B cell (primary cell): ENCODE measurements at regions not wholly inside any gene's neighbourhood (a gene's known extent, or its start where the extent isn't known, plus 50 kb on each side); places are given as distances from the start of the nearest gene placed in this dataset.

Source experiments
- ATAC-seq: fragments of 200-7000 bp; cut with Tn5 transposase; one replicate; pipeline ENCODE4 v1.10.0; 2021; ENCODE audit warnings: low read depth, mild to moderate bottlenecking, moderate number of reproducible peaks, moderate library complexity
- CTCF ChIA-PET: fragments of 350-600 bp; sonication (Branson Sonifier 250); formaldehyde crosslinking; loops from one replicate; lab custom pipeline; 2021; ENCODE audit warnings: antibody characterized with exemption, inconsistent platforms; lab: Charles Lee
- POLR2A ChIA-PET: fragments of 350-600 bp; sonication (Branson Sonifier 250); formaldehyde crosslinking; loops from one replicate; lab custom pipeline; 2021; ENCODE audit warnings: antibody characterized with exemption; lab: Charles Lee
- DNase-seq: peaks from one replicate; pipeline ENCODE4 v3.0.0; 2013
- H2AFZ ChIP-seq: 2 replicates; pipeline ENCODE4 v1.6.1; 2012; ENCODE audit warnings: mild to moderate bottlenecking, low read depth, low read length; ENCODE audit not compliant: insufficient read depth, poor library complexity, severe bottlenecking
- H3K27ac ChIP-seq, 2 donors: 1 replicate in 1 of 2; 2 replicates in 1 of 2; pipeline ENCODE4 v1.5.1; 2012 to 2013; ENCODE audit warnings: low read length in 2 of 2, mild to moderate bottlenecking in 2 of 2, moderate library complexity in 1 of 2
- H3K27me3 ChIP-seq, 4 experiments: fragments of 200-600 bp in 1 of 4; sonication (generic) in 1 of 4; replicated peaks in 1 of 4; 1 replicate in 2 of 4; 2 replicates in 2 of 4; pipeline versions ENCODE4 v1.6.1 to v1.7.0; 2013 to 2016; ENCODE audit warnings: low read length in 3 of 4, mild to moderate bottlenecking in 2 of 4, mixed read lengths in 1 of 4, moderate library complexity in 1 of 4; ENCODE audit not compliant: insufficient read depth in 4 of 4, control insufficient read depth in 3 of 4; ENCODE audit errors: control extremely low read depth in 1 of 4
- H3K36me3 ChIP-seq, 2 experiments: replicated peaks in 1 of 2; 1 replicate in 1 of 2; 2 replicates in 1 of 2; pipeline versions ENCODE4 v1.6.1 to v1.7.1; 2013; ENCODE audit warnings: low read length in 1 of 2; ENCODE audit not compliant: insufficient read depth in 2 of 2, control insufficient read depth in 1 of 2; ENCODE audit errors: control extremely low read depth in 1 of 2, extremely low read depth in 1 of 2
- H3K4me1 ChIP-seq, 2 donors: fragments of 200-600 bp in 1 of 2; sonication (generic) in 1 of 2; 1 replicate in 1 of 2; 2 replicates in 1 of 2; pipeline versions ENCODE4 v1.5.1 to v1.6.1; 2013 to 2017; ENCODE audit warnings: low read length in 2 of 2; ENCODE audit not compliant: control insufficient read depth in 2 of 2, insufficient read depth in 2 of 2
- H3K4me2 ChIP-seq: replicated peaks from 2 replicates; pipeline ENCODE3; 2012; ENCODE audit warnings: mild to moderate bottlenecking, low read depth, low read length; ENCODE audit not compliant: poor library complexity, severe bottlenecking
- H3K4me3 ChIP-seq, 5 experiments: fragments of 200-600 bp in 1 of 5; sonication (generic) in 1 of 5; 1 replicate in 3 of 5; 2 replicates in 2 of 5; pipeline versions ENCODE4 v1.5.1 to v1.7.0; 2011 to 2016; ENCODE audit warnings: low read length in 4 of 5, mild to moderate bottlenecking in 4 of 5, low read depth in 2 of 5, control low read depth in 1 of 5, moderate library complexity in 1 of 5; ENCODE audit not compliant: insufficient read depth in 1 of 5; ENCODE audit errors: control extremely low read depth in 1 of 5, extremely low read depth in 1 of 5
- H3K79me2 ChIP-seq: fragments of 200-600 bp; sonication (generic); one replicate; pipeline ENCODE4 v1.6.0; 2016; ENCODE audit warnings: low read length; ENCODE audit not compliant: control insufficient read depth, insufficient read depth
- H3K9ac ChIP-seq: fragments of 200-600 bp; sonication (generic); 2 replicates; pipeline ENCODE4 v1.6.1; 2017; ENCODE audit warnings: mild to moderate bottlenecking, low read length, moderate library complexity
- H3K9me3 ChIP-seq, 3 donors: one replicate each; pipeline versions ENCODE4 v1.6.1 to v1.7.1; 2013; ENCODE audit warnings: low read length in 2 of 3; ENCODE audit not compliant: control insufficient read depth in 2 of 3, insufficient read depth in 1 of 3; ENCODE audit errors: control extremely low read depth in 1 of 3
- H4K20me1 ChIP-seq: 2 replicates; pipeline ENCODE4 v1.6.0; 2012; ENCODE audit warnings: mild to moderate bottlenecking, low read length; ENCODE audit not compliant: insufficient read depth, control insufficient read depth, poor library complexity, severe bottlenecking
- H3K27ac Mint-ChIP-seq: one replicate; pipeline ENCODE4 v1.8.0; 2021; ENCODE audit warnings: mixed read lengths
- H3K27me3 Mint-ChIP-seq: one replicate; pipeline ENCODE4 v1.8.0; 2021; ENCODE audit warnings: mixed read lengths
- H3K4me1 Mint-ChIP-seq: one replicate; pipeline ENCODE4 v1.8.0; 2021; ENCODE audit warnings: mixed read lengths
- H3K4me3 Mint-ChIP-seq: one replicate; pipeline ENCODE4 v1.8.0; 2021; ENCODE audit warnings: mixed read lengths
- H3K9me3 Mint-ChIP-seq: one replicate; pipeline ENCODE4 v1.8.0; 2022; ENCODE audit warnings: mixed read lengths; ENCODE audit not compliant: insufficient read depth
- CTCF ChIP-seq: fragments of 200-600 bp; IDR thresholded peaks from one replicate; pipeline ENCODE4 v1.8.0; 2022; ENCODE audit warnings: antibody characterized with exemption, mild to moderate bottlenecking
- EZH2 ChIP-seq: IDR thresholded peaks from 2 replicates; pipeline ENCODE4 v1.6.1; 2012; ENCODE audit warnings: borderline replicate concordance, low read depth, mild to moderate bottlenecking, moderate library complexity, low read length; ENCODE audit not compliant: insufficient read depth, poor library complexity, severe bottlenecking
- whole genome bisulfite sequencing: methylation state at CpG from one replicate; pipeline ENCODE4 v1.1.5; 2013; ENCODE audit warnings: missing lambda C conversion rate; ENCODE audit not compliant: insufficient coverage; 5-methylcytosine and 5-hydroxymethylcytosine counted together
- intact Hi-C: fragments of 100-400 bp; cut with micrococcal nuclease; formaldehyde crosslinking; loops from one replicate; pipeline ENCODE4 v1.10.0; 2022

- no peak overlapping the region for H3K27ac Mint-ChIP-seq
These were observed 269.0 kb downstream of the C6orf118 start for GRCh38 chr6:165040440-165040839.

GRCh38 chr6:165034271-165034741 is 275.1 kb downstream of the C6orf118 start:
- no peak overlapping the region for H3K27ac ChIP-seq
- TF ChIP-seq EZH2, result no peak
- no peak for TF ChIP-seq CTCF
- no peak overlapping the region for H3K4me2 ChIP-seq
- no peaks in the 10 kb centered on the region for H3K27me3 ChIP-seq
- H3K9ac ChIP-seq, result no peak overlapping the region
- H3K4me1 ChIP-seq, result no peaks in the 10 kb centered on the region
- ChIA-PET POLR2A (no interaction called here), CTCF (no interaction called here)
- H3K79me2 ChIP-seq, result no peaks in the 10 kb centered on the region
- H3K4me1 Mint-ChIP-seq, result no peaks in the 10 kb centered on the region
- no peak overlapping the region for H3K27ac Mint-ChIP-seq
- H3K9me3 Mint-ChIP-seq, result no peaks in the 10 kb centered on the region
- H3K27me3 Mint-ChIP-seq, result no peaks in the 10 kb centered on the region
- H3K4me3 Mint-ChIP-seq, result no peak overlapping the region
- peaks cover 0 to 26% (median 0%) of the 10 kb centered on the region in 3 donors for H3K9me3 ChIP-seq
- no peak overlapping the region for H2AFZ ChIP-seq
- ATAC-seq (no peak), DNase-seq (no peak)
- no peaks in the 10 kb centered on the region for H4K20me1 ChIP-seq
- no peak overlapping the region for H3K4me3 ChIP-seq
- 94% methylated on average over 2 of the region's 4 CpGs for WGBS
- H3K36me3 ChIP-seq, result no peaks in the 10 kb centered on the region
- intact Hi-C loops, result no loop called here

More at GRCh38 chr6:165040440-165040839, 269.0 kb downstream of the C6orf118 start:
- ChIA-PET POLR2A (no interaction called here), CTCF (no interaction called here)
- intact Hi-C loops, result no loop called here
- Histone ChIP-seq H3K27ac (no peak overlapping the region), H3K9me3 (peaks cover 0 to 20% (median 0%) of the 10 kb centered on the region in 3 donors), H3K79me2 (no peaks in the 10 kb centered on the region), H3K4me3 (no peak overlapping the region), H3K36me3 (no peaks in the 10 kb centered on the region), H2AFZ (no peak overlapping the region), H3K9ac (no peak overlapping the region), H3K27me3 (no peaks in the 10 kb centered on the region), H3K4me1 (no peaks in the 10 kb centered on the region), H4K20me1 (no peaks in the 10 kb centered on the region), H3K4me2 (no peak overlapping the region)
- Mint-ChIP-seq H3K4me3 (no peak overlapping the region), H3K9me3 (peaks cover 8% of the 10 kb centered on the region), H3K27me3 (no peaks in the 10 kb centered on the region), H3K4me1 (no peaks in the 10 kb centered on the region)
- ATAC-seq, result no peak
- TF ChIP-seq CTCF (no peak), EZH2 (no peak)
- WGBS, result no CpG with 5 or more reads among the region's 1 CpG
- DNase-seq, result no peak
